GM19395 (cell line): ENCODE measurements at regions not wholly inside any gene's neighbourhood (a gene's known extent, or its start where the extent isn't known, plus 50 kb on each side); places are given as distances from the start of the nearest gene placed in this dataset.

Experiments
- ATAC-seq: cut with Tn5 transposase; IDR thresholded peaks from one replicate; pipeline ENCODE4 v1.9.1; 2021; ENCODE audit warnings: mild to moderate bottlenecking, moderate library complexity; ENCODE audit not compliant: unreplicated experiment

DNA sequence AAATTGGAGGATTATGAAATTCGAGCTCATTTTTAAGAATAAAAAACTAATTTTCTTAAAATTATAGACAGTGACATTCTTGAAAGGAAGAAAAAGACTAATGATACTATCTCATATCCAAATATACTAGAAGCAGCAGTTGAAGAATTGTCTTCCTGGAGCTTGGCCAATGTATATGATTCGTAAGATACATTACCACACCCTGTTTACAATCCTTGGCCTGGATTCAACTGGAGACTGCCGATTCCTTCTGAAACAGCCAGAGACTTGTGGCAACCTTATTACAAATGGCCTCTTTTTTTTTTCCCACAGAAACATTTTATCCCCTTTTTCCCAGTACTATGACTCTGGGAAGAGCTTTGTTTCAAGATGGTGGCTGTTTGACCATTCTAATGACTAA is 571.2 kb upstream of the FAT1 start:
- no peak for ATAC-seq

DNA sequence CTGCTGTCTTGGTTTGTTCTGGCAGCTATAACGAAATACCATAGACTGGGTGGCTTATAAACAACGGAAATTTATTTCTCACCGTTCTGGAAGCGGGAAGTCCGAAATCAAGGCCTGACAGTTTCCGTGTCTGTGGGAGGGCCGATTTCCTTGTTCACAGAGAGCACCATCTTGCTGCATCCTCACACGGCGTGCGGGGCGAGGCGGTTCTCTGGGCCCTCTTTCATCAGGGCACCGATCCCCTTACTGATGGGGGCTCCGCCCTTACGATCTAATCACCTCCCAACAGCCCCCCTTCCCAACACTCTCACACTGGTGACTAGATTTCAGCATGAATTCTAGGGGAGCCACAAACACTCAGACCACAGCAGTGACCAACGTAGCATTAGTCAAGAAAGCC is 578.3 kb upstream of the FAT1 start:
- ATAC-seq: no peak

DNA sequence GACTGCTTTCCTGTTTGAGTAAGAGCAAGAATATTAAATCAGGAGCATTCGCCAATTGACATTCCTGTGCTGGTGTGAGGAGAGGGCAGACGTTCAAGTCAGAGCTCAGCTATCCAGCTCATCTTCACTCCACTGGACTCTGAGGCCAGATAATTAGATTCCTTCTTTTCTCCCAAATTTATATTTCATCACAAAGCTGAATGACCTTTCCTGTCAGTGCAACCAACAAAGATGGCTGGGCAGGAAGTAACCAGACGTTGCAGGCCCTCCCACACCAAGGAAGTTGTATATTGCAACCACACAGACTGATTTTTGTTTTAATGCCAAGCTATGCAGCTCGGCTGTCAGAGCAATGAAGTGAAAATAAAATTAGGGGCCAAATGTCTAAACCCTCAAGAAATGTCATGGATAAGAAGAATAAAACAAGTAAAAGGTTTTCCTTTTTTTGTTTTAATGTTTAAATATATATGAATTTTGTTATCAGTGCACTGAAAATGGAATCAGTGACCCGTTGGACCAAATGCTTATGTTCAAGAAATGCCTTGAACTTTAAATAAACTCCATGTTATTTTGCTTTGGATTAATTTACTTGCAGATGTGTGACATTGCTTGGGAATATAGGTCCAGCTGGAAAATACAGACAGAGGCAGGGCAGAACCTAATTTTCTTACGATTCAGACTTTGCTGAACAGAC is 578.9 kb upstream of the FAT1 start:
- no peak for ATAC-seq

DNA sequence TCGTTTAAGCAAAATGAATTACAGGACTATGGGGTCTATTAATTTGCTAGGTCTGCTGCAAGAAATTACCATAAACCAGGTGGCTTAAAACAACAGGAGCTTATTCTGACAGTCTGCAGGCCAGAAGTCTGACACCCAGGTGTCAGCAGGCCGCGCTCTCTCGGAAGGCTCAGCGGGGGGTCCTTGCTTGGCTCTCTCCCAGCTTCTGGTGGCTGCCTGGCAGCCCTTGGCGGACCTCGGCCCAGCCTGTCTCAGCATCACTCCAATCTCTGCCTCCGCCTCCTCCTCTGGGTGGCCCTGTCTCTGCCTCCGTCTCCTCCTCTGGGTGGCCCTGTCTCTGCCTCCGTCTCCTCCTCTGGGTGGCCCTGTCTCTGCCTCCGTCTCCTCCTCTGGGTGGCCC is 580.5 kb upstream of the FAT1 start:
- no peak for ATAC-seq

DNA sequence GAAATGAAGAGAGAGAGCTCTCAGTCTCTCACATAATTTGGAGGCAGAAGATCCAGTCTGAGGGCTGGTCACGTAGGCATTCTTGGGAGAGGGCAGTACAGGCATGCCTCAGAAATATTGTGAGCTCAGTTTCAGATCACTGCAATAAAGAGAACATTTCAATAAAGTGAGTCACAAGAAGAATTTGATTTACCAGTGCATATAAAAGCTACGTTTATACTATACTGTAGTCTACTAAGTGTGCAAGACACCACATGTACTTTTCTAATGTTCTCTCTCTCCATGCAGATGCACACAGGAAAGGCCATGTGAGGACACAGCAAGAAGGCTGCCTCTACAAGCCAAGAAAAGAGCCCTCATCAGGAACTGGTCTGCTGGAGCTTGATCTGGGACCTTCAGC is 583.5 kb upstream of the FAT1 start:
- ATAC-seq: no peak

DNA sequence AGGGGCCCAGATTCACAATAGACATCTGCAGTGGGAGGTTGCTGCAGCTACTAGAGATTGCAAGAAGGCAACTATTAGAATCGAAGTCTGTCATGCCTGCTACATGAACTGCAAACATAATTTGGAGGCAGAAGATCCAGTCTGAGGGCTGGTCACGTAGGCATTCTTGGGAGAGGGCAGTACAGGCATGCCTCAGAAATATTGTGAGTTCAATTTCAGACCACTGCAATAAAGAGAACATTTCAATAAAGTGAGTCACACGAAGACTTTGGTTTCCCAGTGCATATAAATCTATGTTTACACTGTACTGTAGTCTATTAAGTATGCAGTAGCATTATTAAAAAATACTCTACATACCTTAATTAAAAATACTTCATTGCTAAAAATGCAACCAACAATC is 585.8 kb upstream of the FAT1 start:
- no peak for ATAC-seq

DNA sequence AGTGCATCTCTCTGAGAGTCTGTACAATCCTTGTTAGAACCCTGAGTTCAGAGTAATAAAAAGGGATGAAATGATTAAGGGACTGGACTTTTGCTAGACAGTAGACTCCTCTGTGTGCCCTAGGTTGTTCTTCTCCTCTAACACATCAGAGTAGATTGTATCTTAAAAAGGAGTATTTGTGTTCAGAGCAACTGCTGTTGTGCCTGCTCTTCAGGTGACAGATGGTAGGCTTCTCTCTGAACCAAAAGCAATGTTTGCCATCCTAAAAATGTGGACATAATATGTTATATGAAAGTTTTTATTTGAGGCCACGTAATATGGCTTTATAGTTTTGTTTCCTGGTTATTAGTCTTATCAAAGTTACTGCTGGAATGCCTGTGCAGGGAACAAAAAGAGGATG is 588.6 kb upstream of the FAT1 start:
- no peak for ATAC-seq

DNA sequence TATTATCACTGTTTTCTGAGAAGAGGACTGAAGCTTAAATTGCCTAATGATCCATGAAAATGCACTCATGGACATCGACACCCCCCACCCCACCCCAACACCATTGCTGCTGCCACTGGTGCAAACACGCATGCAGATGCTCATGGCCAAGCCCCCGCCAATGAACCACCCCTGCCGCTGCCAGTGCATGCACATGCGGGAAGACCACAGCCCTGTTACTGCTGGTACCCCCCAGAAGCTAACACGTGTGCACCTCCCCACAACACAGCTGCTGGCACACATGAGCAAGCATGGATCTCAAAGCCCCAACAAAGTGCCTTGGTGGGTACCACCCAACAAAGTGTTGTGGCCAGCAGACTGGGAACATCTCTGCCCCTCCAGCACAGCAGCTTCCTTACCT is 594.1 kb upstream of the FAT1 start:
- no peak for ATAC-seq

DNA sequence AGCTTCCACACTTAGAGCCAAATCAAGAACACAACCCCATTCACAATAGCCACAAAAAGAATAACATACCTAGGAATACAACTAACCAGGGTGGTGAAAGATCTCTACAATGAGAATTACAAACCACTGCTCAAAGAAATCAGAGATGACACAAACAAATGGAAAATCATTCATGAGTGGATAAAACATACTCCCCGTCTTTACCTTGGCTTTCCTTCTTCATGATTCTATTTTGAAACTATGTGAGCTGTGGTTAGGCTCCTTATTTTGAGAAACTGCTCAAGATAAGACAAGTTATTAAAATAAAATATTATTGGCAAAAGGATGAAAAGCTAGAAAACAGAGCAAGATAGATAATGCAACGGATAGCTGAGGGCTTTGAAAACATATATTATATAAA is 598.1 kb upstream of the FAT1 start:
- ATAC-seq: no peak

DNA sequence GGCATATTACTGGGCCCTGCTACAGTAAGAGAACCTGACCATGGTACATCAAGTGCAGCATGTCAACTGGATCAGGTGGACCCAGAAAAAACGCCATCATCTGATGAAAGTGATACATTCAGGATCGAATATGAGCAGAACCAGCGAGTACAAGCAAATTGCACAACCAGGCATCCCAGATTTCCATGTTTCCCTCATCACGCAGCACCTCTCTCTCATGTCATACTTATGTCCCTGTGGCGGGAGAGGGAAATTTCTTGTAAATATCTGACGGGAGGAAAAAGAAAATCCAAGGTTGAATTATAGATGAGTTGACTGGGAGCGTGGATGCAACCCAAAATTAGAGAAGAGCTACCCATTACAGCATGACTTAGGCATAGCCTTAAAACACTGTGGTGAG is 608.5 kb upstream of the FAT1 start:
- ATAC-seq: no peak

DNA sequence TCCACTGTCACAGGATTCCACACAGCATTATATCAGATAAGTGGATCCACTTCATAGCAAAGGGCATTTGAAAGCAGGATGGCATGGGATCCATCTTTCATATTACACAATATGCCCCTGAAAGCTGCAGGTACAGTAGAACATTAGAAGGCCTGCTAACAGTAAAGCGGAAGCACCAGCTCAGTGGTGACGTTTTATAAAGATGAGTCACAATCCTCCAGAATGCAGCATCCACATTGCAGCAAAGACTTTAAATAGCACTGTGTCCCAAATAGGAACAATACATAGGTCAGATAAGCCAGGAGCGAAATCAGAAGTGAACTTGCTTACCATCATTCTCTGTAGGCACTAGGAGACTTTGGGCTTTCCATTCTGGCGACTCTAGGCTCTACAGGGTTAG is 609.5 kb upstream of the FAT1 start:
- no peak for ATAC-seq

DNA sequence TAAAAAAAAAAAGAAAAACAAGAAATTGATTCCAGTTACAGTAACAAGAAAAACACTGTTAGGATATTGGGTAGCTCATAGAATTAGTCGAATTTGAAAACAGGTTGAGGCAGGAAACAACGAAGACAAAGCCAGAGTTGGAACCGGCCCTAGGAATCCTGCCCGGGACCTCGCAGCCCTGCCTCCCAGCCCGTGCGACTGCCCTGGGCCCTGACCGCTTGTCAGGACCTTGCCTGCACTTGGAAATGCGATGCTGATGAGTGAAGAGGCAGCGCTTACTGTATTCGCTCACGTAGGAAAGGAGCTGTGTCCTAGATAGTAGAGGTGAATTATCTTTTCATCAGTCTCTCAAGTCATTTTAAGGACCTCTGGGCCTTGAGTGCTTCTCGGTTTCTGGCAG is 611.7 kb upstream of the FAT1 start:
- no peak for ATAC-seq

DNA sequence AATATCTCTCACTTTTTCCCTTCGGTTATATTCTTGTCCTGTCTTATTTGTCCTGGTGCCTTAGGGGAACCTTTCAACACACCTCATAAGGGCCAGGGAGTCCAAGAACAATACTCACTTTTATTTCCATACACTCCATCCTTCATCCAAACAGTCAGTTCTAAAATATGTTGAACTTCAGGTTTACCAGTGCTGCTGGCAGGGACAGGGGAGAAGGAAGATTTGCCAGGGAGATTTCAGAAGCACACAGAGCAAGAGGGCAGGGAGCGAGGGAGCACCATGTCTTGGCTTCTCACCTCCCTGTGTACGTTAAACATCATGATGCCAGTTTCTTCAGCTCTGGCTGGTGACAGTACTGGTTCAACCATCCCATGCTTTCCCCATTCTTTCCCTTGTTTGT is 631.1 kb upstream of the FAT1 start:
- ATAC-seq: no peak

DNA sequence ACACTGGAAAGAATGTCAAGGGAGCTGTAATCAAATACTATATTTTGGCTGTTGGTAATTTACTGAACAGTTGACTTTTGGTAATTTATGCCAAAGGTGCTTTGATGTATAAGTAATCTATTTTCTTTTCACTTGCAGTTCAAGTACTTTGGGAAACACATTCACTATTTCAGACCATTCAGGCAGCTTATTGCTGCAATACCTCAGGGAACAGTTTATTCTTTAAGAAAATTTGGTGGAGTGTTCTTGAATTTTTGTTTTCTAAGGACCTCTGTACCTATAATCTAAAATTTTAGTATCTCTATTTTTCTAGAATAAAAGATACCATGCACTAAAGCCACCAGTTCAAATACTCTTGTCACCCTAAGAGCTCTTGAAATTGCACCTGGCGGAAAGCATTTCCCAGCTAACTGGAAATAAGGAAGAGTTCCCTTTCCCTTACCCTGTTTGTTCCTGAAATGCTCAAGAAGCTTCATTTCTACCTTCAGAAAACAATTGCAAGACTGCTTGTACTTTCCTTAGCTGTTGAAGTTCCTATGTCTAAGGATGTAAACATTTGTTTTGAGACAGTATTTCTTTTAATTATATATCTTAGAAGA is 633.5 kb upstream of the FAT1 start:
- no peak for ATAC-seq

DNA sequence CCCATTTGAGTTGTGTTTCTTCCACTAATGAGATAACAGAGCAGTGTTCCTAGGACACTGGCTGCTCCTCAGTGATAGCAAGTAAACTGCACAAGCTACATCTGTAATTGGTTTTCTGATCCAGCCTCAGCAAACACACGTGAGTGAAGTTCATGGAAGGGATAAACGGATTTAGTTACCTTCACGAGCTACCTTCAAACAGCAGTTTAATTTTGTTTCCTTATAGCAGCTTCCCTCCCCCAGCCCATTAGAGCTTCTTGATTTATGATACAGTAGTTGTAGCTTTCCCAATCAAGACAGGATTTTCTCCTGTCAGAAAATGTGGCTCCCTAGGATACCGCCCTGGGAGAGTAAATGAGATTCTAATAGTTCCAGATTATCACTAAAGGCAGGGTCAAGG is 634.2 kb upstream of the FAT1 start:
- ATAC-seq: no peak

DNA sequence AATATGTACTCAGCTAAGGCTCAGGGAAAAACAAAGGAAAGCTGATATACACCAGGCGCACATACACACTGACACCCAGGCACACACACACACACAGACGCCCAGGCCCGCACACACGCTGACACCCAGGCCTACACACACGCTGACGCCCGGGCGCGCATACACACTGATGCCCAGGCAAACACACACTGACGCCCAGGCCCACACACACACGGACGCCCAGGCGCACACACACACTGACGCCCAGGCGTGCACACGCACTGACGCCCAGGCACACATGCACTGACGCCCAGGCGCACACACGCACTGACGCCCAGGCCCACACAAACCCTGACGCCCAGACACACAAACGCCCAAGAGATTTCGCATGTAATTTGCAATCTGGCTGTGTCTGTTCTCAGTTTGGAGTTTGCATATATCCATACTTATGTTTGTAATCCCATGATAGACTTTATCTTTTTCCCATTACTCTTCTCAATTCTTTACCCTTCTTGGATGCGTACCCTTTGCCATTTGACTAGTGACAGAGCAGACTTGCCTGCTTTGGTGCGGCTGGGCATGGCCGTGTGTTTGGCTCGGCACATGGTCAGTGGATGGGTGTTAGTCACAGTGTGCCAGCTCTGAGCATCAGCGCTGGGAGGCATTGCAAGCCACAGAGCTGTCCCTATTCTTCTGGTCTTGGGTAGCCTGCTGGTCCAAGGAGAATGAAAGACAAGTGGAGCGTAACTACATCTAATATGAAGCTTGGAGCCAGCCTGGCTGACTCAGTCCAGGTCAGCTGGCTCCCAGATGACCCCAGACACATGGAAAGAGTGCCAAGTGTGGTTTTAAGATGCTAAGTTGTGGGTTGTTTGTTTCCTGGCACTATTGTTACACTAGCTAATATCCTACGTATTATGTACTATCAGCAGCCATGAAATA is 632.4 kb upstream of the ZFP42 start:
- no peak for ATAC-seq

DNA sequence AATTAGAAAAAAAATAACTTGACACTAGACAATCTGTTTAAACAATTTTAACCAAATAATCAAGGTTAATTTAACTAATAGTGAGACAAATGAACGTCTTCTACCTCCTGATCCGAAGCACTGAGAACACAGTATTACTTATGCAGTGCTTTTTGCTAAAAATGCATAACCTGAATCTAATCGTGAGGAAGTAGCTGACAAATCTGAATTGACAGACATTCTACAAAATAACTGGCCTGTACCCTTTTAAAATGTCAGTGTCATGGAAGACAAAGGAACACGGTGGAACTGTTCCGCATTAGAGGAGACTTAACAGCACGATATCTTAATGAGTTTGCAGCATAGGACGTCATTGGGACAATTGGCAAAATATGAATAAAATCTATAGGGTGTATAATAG is 631.2 kb upstream of the ZFP42 start:
- no peak for ATAC-seq

DNA sequence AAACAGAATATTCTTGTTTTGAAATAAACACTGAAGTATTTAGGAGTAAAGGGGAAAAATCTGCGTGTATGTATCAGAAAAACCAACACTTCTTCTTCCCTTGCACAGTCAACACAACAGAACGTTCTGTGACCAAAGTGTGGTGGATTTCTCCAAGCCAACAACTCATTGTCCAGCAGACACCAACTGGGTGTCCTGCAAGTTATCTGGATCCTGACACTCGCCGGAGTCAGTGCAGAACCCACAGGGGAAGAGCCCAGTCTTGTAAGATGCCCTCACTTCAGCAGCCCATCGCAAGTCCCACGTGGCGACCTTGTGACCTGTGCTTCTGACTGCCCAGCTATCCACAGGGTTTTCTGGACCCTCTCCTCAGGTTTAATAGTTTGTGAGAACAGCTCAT is 630.7 kb upstream of the ZFP42 start:
- no peak for ATAC-seq

DNA sequence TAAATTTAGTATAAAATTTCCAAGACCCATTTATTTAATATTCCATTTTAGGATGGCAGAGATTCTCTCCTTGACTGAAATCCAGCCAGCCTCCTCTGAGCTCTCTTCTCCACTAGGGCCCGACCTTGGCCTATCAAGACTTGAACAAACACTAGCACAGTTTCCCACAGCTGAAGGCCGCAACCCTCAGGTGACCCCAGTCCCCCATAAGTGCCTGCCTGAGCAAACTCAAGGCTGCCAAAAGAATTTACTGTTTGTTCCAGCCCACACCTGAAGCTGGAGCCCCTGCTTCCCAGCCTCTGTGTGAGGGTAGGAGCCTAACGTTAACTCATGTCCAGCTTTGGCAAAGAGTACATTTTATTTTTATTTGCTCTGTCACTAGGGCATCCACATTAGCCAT is 629.0 kb upstream of the ZFP42 start:
- ATAC-seq: no peak

DNA sequence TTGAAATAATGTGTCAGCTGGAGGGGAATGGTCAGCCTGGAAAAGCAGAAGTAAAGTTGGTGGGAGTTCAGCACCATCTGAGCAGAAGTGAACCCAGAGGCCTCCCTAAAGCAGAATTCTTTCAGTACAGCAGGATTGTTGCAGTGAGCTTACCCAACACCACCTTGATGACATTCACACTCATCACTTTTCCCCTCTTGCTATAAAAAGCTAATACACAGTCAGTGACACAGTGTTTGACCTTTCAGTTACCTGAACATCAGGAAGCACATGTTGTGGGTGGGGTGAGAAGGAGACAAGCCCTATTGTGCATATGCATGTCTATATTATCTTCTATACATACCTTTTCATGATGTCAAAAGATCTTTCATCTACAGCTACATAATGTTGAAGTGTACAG is 624.7 kb upstream of the ZFP42 start:
- ATAC-seq: no peak

DNA sequence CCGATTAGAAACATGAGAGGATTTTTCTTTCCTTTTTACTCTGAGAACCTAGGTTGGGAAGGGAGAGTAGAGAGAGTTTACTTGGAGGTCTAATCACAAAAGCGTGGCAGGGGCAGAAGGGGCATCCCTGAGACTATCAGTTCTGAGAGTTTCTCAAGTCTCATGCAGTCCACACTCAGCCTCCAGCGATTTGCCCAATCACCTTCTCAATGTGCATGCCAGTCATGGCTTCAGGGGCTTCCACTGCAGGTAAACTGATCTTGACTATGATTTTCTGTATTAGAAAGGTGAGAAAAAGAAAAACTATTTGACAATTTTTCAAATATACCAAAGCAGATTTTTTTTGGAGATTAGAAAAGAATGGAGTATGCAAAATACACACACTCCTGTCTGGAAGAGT is 617.1 kb upstream of the ZFP42 start:
- no peak for ATAC-seq

DNA sequence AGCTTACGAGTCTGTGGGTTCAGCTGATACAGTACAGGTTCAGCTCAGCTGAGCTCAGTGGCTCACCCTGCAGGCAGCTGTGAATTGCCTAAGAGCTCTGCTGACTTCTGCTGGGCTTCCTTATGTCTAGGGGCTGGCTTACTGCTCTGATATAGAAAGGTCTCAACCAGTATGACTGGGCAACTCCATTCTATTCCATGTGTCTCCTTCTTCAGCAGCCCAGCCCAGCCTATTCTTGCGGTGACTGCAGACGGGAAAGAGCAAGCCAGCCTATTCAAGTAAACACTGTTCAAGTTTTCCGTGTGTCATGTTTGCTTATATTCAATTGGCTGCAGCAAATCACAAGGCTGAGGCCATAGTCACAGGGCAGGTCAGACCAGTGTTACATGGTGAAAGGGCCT is 615.4 kb upstream of the ZFP42 start:
- ATAC-seq: no peak
